ENCODE measurements at regions not wholly inside any gene's neighbourhood (a gene's known extent, or its start where the extent isn't known, plus 50 kb on each side); places are given as distances from the start of the nearest gene placed in this dataset.

- no peak for DNase-seq (ENCODE audit: extremely low spot score, unreplicated experiment)
- Mint-ChIP-seq H3K36me3 (no peaks in the 10 kb centered on the region), H3K27me3 (no peaks in the 10 kb centered on the region), H3K4me3 (no peak overlapping the region), H3K9me3 (peaks cover 7% of the 10 kb centered on the region), H3K4me1 (ENCODE audit: unreplicated experiment) (no peaks in the 10 kb centered on the region), H3K27ac (no peak overlapping the region)
- TF ChIP-seq CTCF (conservative IDR thresholded peaks at IDR 0.05) = no peak
Measured at GRCh38 chr3:81289676-81290075, 471.8 kb downstream of the GBE1 start.

GRCh38 chr3:81279481-81280379 lies 481.7 kb downstream of the GBE1 start:
- no peak overlapping the region for H3K4me3 Mint-ChIP-seq
- H3K27ac Mint-ChIP-seq = no peak overlapping the region
- TF ChIP-seq CTCF (conservative IDR thresholded peaks at IDR 0.05) = no peak
- no peaks in the 10 kb centered on the region for H3K27me3 Mint-ChIP-seq
- H3K9me3 Mint-ChIP-seq = no peaks in the 10 kb centered on the region
- H3K4me1 Mint-ChIP-seq (ENCODE audit: unreplicated experiment) = no peaks in the 10 kb centered on the region
- no peak for DNase-seq (ENCODE audit: extremely low spot score, unreplicated experiment)
- H3K36me3 Mint-ChIP-seq = no peaks in the 10 kb centered on the region

GRCh38 chr3:81277853-81278252 lies 483.6 kb downstream of the GBE1 start:
- Mint-ChIP-seq H3K27ac (no peak overlapping the region), H3K27me3 (no peaks in the 10 kb centered on the region), H3K9me3 (no peaks in the 10 kb centered on the region), H3K4me1 (ENCODE audit: unreplicated experiment) (no peaks in the 10 kb centered on the region), H3K4me3 (no peak overlapping the region), H3K36me3 (no peaks in the 10 kb centered on the region)
- no peak for TF ChIP-seq CTCF (conservative IDR thresholded peaks at IDR 0.05)
- no peak for DNase-seq (ENCODE audit: extremely low spot score, unreplicated experiment)

- DNase-seq (ENCODE audit: extremely low spot score, unreplicated experiment) = no peak
- no peaks in the 10 kb centered on the region for H3K9me3 Mint-ChIP-seq
- H3K4me1 Mint-ChIP-seq (ENCODE audit: unreplicated experiment) = no peaks in the 10 kb centered on the region
- no peak overlapping the region for H3K4me3 Mint-ChIP-seq
- TF ChIP-seq CTCF (conservative IDR thresholded peaks at IDR 0.05) = no peak
- H3K27ac Mint-ChIP-seq = no peak overlapping the region
- no peaks in the 10 kb centered on the region for H3K36me3 Mint-ChIP-seq
- no peaks in the 10 kb centered on the region for H3K27me3 Mint-ChIP-seq
Measured at GRCh38 chr3:81274671-81275070, 486.8 kb downstream of the GBE1 start.

GRCh38 chr3:81270603-81271379 lies 490.7 kb downstream of the GBE1 start:
- no peaks in the 10 kb centered on the region for H3K36me3 Mint-ChIP-seq
- no peaks in the 10 kb centered on the region for H3K4me1 Mint-ChIP-seq (ENCODE audit: unreplicated experiment)
- TF ChIP-seq CTCF (conservative IDR thresholded peaks at IDR 0.05) = no peak
- no peak overlapping the region for H3K27ac Mint-ChIP-seq
- no peak for DNase-seq (ENCODE audit: extremely low spot score, unreplicated experiment)
- no peaks in the 10 kb centered on the region for H3K27me3 Mint-ChIP-seq
- no peaks in the 10 kb centered on the region for H3K9me3 Mint-ChIP-seq
- H3K4me3 Mint-ChIP-seq = no peak overlapping the region
